Ascending aorta (tissue), 2 donors: ENCODE measurements at regions not wholly inside any gene's neighbourhood (a gene's known extent, or its start where the extent isn't known, plus 50 kb on each side); places are given as distances from the start of the nearest gene placed in this dataset.

Source experiments
- DNase-seq, 2 donors: peaks; one replicate each; pipeline ENCODE4 v3.0.0-alpha.2; 2019; ENCODE audit warnings: low spot score in 2 of 2
- H3K27ac ChIP-seq, 2 donors: fragments of 200-600 bp; sonication (generic); one replicate each; pipeline ENCODE4 v1.5.1; 2016 to 2017; ENCODE audit warnings: mild to moderate bottlenecking in 1 of 2
- H3K27me3 ChIP-seq: fragments of 200-600 bp; sonication (generic); one replicate; pipeline ENCODE4 v1.5.1; 2017
- H3K36me3 ChIP-seq, 2 donors: fragments of 200-600 bp; sonication (generic); one replicate each; pipeline ENCODE4 v1.5.1; 2016
- H3K4me1 ChIP-seq, 2 donors: fragments of 200-600 bp; sonication (generic); one replicate each; pipeline ENCODE4 v1.5.1; 2016 to 2017; ENCODE audit warnings: mild to moderate bottlenecking in 1 of 2
- H3K4me3 ChIP-seq, 2 donors: fragments of 200-600 bp; sonication (generic); one replicate each; pipeline ENCODE4 v1.5.1; 2016 to 2017; ENCODE audit warnings: mild to moderate bottlenecking in 1 of 2
- H3K9me3 ChIP-seq, 2 donors: fragments of 200-600 bp; sonication (generic); one replicate each; pipeline ENCODE4 v1.5.1; 2016
- CTCF ChIP-seq, 3 experiments: fragments of 200-600 bp in 2 of 3; fragments of 450-650 bp in 1 of 3; sonication (generic) in 2 of 3; IDR thresholded peaks; one replicate each; pipeline ENCODE4 v1.5.1; 2016 to 2019; ENCODE audit warnings: antibody characterized with exemption in 3 of 3, mild to moderate bottlenecking in 1 of 3, moderate library complexity in 1 of 3
- intact Hi-C: fragments of 100-400 bp; cut with DNase I; formaldehyde crosslinking; loops from one replicate; pipeline ENCODE4 v1.15.1; 2023

- Histone ChIP-seq H3K4me3 (no peak overlapping the region), H3K9me3 (no peaks in the 10 kb centered on the region), H3K36me3 (no peaks in the 10 kb centered on the region), H3K4me1 (no peaks in the 10 kb centered on the region), H3K27ac (no peak overlapping the region), H3K27me3 (no peaks in the 10 kb centered on the region)
- no peak for DNase-seq
- no peak for TF ChIP-seq CTCF (IDR thresholded peaks at IDR 0.05)
- intact Hi-C loops, result no loop called here
Measured at GRCh38 chr4:115770046-115770543, 656.7 kb upstream of the NDST4 start.

GRCh38 chr4:115769396-115769795 is 656.0 kb upstream of the NDST4 start:
- H3K27me3 ChIP-seq, result no peaks in the 10 kb centered on the region
- no peak overlapping the region for H3K4me3 ChIP-seq
- intact Hi-C loops, result no loop called here
- H3K27ac ChIP-seq, result no peak overlapping the region
- no peaks in the 10 kb centered on the region for H3K36me3 ChIP-seq
- no peak for DNase-seq
- H3K4me1 ChIP-seq, result no peaks in the 10 kb centered on the region
- TF ChIP-seq CTCF (IDR thresholded peaks at IDR 0.05), result no peak
- H3K9me3 ChIP-seq, result no peaks in the 10 kb centered on the region

- no peak for TF ChIP-seq CTCF (IDR thresholded peaks at IDR 0.05)
- H3K36me3 ChIP-seq, result no peaks in the 10 kb centered on the region
- intact Hi-C loops, result no loop called here
- no peak overlapping the region for H3K4me3 ChIP-seq
- H3K27ac ChIP-seq, result no peak overlapping the region
- no peaks in the 10 kb centered on the region for H3K27me3 ChIP-seq
- no peak for DNase-seq
- no peaks in the 10 kb centered on the region for H3K4me1 ChIP-seq
- no peaks in the 10 kb centered on the region for H3K9me3 ChIP-seq
Measured at GRCh38 chr4:115763051-115763450, 649.6 kb upstream of the NDST4 start.

- Histone ChIP-seq H3K4me1 (no peaks in the 10 kb centered on the region), H3K9me3 (no peaks in the 10 kb centered on the region), H3K27ac (no peak overlapping the region), H3K27me3 (no peaks in the 10 kb centered on the region), H3K36me3 (no peaks in the 10 kb centered on the region), H3K4me3 (no peak overlapping the region)
- intact Hi-C loops, result no loop called here
- no peak for TF ChIP-seq CTCF (IDR thresholded peaks at IDR 0.05)
- no peak for DNase-seq
Measured at GRCh38 chr4:115759231-115759630, 645.8 kb upstream of the NDST4 start.

GRCh38 chr4:115749404-115749803 is 636.0 kb upstream of the NDST4 start:
- no peak for DNase-seq
- no peak overlapping the region for H3K4me3 ChIP-seq

More at GRCh38 chr4:115749404-115749803, 636.0 kb upstream of the NDST4 start:
- Histone ChIP-seq H3K27me3 (no peaks in the 10 kb centered on the region), H3K9me3 (no peaks in the 10 kb centered on the region), H3K4me1 (no peaks in the 10 kb centered on the region), H3K36me3 (no peaks in the 10 kb centered on the region), H3K27ac (no peak overlapping the region)
- intact Hi-C loops, result no loop called here
- no peak for TF ChIP-seq CTCF (IDR thresholded peaks at IDR 0.05)
